MCF 10A (cell line): ENCODE measurements at regions not wholly inside any gene's neighbourhood (a gene's known extent, or its start where the extent isn't known, plus 50 kb on each side); places are given as distances from the start of the nearest gene placed in this dataset.

ENCODE experiments used
- BruUV-seq: library from RNA; stranded (reverse); fragments of 400-500 nt; replicated peaks from 2 replicates; lab custom pipeline; 2021; lab: Mats Ljungman, UMichigan
- CTCF ChIA-PET: fragments of 300-600 bp; sonication (Branson Sonifier 250); formaldehyde crosslinking; extraction: SDS; loops from one replicate; lab custom pipeline; 2021; ENCODE audit warnings: antibody characterized with exemption, inconsistent platforms; lab: Yijun Ruan, JAX
- POLR2A ChIA-PET: fragments of 300-600, 350-650 bp; sonication (Branson Sonifier 250); formaldehyde crosslinking; extraction: SDS; loops from one replicate; lab custom pipeline; 2020; ENCODE audit warnings: antibody characterized with exemption, inconsistent platforms; lab: Yijun Ruan, JAX
- DNase-seq: peaks from one replicate; pipeline ENCODE4 v3.0.0-alpha.2; 2018; ENCODE audit not compliant: unreplicated experiment
- H3K27ac Mint-ChIP-seq: one replicate; pipeline ENCODE4 v1.8.0; 2022; ENCODE audit warnings: mild to moderate bottlenecking, low read depth, mixed read lengths; ENCODE audit not compliant: unreplicated experiment
- H3K27me3 Mint-ChIP-seq: one replicate; pipeline ENCODE4 v1.8.0; 2022; ENCODE audit warnings: mixed read lengths; ENCODE audit not compliant: insufficient read depth, unreplicated experiment
- H3K36me3 Mint-ChIP-seq: one replicate; pipeline ENCODE4 v1.8.0; 2022; ENCODE audit warnings: mild to moderate bottlenecking, moderate library complexity, mixed read lengths; ENCODE audit not compliant: insufficient read depth, unreplicated experiment
- H3K4me1 Mint-ChIP-seq: one replicate; pipeline ENCODE4 v1.8.0; 2022; ENCODE audit warnings: mixed read lengths; ENCODE audit not compliant: insufficient read depth, unreplicated experiment
- H3K4me3 Mint-ChIP-seq: one replicate; pipeline ENCODE4 v1.8.0; 2022; ENCODE audit warnings: mild to moderate bottlenecking, moderate library complexity, mixed read lengths; ENCODE audit not compliant: unreplicated experiment
- H3K9me3 Mint-ChIP-seq: one replicate; pipeline ENCODE4 v1.8.0; 2022; ENCODE audit warnings: mixed read lengths; ENCODE audit not compliant: unreplicated experiment
- intact Hi-C: fragments of 100-400 bp; cut with micrococcal nuclease; formaldehyde crosslinking; loops from 2 replicates; pipeline ENCODE4 v1.14.1; 2022
- TF ChIP-seq, protein P1 (sequence below): fragments of 200-600 bp; IDR thresholded peaks from one replicate; pipeline ENCODE4 v1.8.0; 2022; ENCODE audit warnings: antibody characterized with exemption, mild to moderate bottlenecking; ENCODE audit not compliant: unreplicated experiment

DNA sequence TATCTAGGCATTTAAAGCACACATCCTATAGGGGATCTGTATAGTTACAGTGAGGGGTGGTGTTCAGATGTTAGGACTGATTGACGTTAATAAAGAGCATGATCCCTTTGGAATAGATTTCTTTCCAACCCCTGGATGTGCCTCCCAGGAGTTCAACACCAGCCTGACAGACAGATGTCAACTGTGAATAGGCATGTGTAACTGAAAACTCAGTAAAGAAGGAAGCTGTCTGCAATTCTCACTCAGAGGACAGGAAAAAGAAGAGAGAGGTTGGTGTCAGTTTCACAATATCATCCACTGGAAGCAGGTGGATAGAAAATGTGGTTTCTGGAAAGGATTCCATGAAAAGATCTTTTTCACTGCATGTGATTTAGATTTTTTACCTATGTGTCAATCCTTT, 396.3 kb downstream of the NSUN3 start:
- H3K27me3 Mint-ChIP-seq = no peaks in the 10 kb centered on the region
- no TSS peak for BruUV-seq
- H3K27ac Mint-ChIP-seq = no peak overlapping the region
- TF ChIP-seq, protein P1, sequence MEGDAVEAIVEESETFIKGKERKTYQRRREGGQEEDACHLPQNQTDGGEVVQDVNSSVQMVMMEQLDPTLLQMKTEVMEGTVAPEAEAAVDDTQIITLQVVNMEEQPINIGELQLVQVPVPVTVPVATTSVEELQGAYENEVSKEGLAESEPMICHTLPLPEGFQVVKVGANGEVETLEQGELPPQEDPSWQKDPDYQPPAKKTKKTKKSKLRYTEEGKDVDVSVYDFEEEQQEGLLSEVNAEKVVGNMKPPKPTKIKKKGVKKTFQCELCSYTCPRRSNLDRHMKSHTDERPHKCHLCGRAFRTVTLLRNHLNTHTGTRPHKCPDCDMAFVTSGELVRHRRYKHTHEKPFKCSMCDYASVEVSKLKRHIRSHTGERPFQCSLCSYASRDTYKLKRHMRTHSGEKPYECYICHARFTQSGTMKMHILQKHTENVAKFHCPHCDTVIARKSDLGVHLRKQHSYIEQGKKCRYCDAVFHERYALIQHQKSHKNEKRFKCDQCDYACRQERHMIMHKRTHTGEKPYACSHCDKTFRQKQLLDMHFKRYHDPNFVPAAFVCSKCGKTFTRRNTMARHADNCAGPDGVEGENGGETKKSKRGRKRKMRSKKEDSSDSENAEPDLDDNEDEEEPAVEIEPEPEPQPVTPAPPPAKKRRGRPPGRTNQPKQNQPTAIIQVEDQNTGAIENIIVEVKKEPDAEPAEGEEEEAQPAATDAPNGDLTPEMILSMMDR = no peak
- no peaks in the 10 kb centered on the region for H3K36me3 Mint-ChIP-seq
- no peak for DNase-seq
- H3K4me1 Mint-ChIP-seq = no peaks in the 10 kb centered on the region
- POLR2A ChIA-PET = no interaction called here
- no peaks in the 10 kb centered on the region for H3K9me3 Mint-ChIP-seq
- CTCF ChIA-PET = interaction anchor here (0.6 to 0.7 kb wide), 2 partner anchors 13 to 15 kb away, joined by 3 to 5 read pairs; no protein-coding TSS in a partner anchor
- intact Hi-C loops = no loop called here
- H3K4me3 Mint-ChIP-seq = no peak overlapping the region

DNA sequence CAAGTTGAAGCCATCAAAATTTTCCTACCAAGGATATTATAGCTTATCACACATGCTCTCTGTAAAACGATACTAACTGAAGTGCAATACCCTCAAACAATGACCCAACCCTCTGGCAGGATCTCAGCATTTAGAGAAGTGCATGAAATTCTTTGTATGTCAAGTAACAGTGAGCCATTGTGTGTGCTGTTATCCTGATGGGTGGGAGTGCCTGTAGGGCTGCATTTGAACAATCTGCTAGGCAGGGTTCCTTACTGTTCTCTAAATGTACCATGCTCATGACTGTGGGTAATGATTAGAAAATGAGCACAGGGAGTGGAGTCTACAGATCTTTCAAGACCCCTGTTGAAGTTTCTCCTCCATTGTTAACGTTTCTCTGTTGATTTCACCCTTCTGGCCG, 398.1 kb downstream of the NSUN3 start:
- H3K4me1 Mint-ChIP-seq = no peaks in the 10 kb centered on the region
- DNase-seq = no peak
- intact Hi-C loops = no loop called here
- H3K9me3 Mint-ChIP-seq = no peaks in the 10 kb centered on the region
- POLR2A ChIA-PET = interaction anchor here (0.6 kb wide), 1 partner anchor 424 kb away, joined by 4 read pairs; no protein-coding TSS in a partner anchor
- H3K4me3 Mint-ChIP-seq = no peak overlapping the region
- TF ChIP-seq, protein P1 = no peak
- H3K27me3 Mint-ChIP-seq = no peaks in the 10 kb centered on the region
- H3K36me3 Mint-ChIP-seq = no peaks in the 10 kb centered on the region
- no TSS peak for BruUV-seq
- no peak overlapping the region for H3K27ac Mint-ChIP-seq
- CTCF ChIA-PET = no interaction called here

DNA sequence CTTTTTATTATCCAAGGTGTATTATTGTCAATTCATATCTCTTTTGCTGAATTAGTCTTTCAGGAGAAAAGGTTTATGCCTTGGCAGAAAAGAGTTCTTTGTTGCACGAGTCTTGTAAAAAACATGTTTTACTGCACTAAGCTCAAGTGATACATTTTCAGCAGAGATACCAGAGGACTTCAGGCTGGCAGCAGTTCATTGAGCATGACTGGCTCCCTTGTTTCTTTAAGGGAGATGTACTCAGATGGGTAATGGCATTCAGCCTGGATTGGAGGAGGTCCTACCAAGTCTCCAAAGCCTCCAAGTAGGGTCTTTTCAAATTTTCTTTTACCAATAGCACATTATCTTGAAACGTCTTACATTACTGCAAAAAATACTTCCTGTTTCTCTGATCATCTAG, 400.1 kb downstream of the NSUN3 start:
- BruUV-seq = no TSS peak
- Mint-ChIP-seq H3K27ac (no peak overlapping the region), H3K4me1 (no peaks in the 10 kb centered on the region), H3K36me3 (no peaks in the 10 kb centered on the region), H3K9me3 (no peaks in the 10 kb centered on the region), H3K4me3 (no peak overlapping the region), H3K27me3 (no peaks in the 10 kb centered on the region)
- no peak for DNase-seq
- TF ChIP-seq, protein P1 = no peak
- intact Hi-C loops = no loop called here
- POLR2A ChIA-PET = no interaction called here
- CTCF ChIA-PET = no interaction called here

DNA sequence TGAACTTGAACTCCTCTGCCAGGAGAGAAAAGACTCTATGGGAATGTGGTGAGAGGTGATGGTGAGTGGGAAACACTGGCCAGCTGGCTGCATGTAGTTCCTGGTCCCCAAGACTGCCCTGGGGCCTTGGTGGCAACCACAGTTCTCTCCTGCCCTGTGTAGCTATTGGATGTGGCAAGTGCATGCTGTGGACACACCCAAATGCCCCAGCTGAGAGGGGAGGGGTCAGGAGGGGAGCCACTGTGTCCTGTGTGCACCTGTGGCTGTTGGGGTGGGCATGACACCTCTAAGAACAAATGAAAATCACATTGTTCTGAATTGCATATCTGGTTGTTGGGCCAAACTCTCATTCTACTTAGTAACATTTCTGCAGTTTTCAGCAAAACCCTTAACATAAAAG, 409.6 kb downstream of the NSUN3 start:
- no peak overlapping the region for H3K27ac Mint-ChIP-seq
- ChIA-PET POLR2A (no interaction called here), CTCF (interaction anchor here (0.8 kb wide), 1 partner anchor 14 kb away, joined by 3 read pairs; no protein-coding TSS in a partner anchor)
- TF ChIP-seq, protein P1 = no peak
- H3K36me3 Mint-ChIP-seq = no peaks in the 10 kb centered on the region
- BruUV-seq = no TSS peak
- H3K9me3 Mint-ChIP-seq = peaks cover 14% of the 10 kb centered on the region
- intact Hi-C loops = no loop called here
- H3K4me3 Mint-ChIP-seq = no peak overlapping the region
- H3K27me3 Mint-ChIP-seq = no peaks in the 10 kb centered on the region
- DNase-seq = no peak
- no peaks in the 10 kb centered on the region for H3K4me1 Mint-ChIP-seq
